Lower lobe of right lung (tissue), 2 donors: ENCODE measurements at regions not wholly inside any gene's neighbourhood (a gene's known extent, or its start where the extent isn't known, plus 50 kb on each side); places are given as distances from the start of the nearest gene placed in this dataset.

Experiments
- ATAC-seq, 2 donors: fragments of 200-7000 bp; cut with Tn5 transposase; one replicate each; pipeline ENCODE4 v1.9.1; 2020 to 2022; ENCODE audit warnings: mild to moderate bottlenecking in 2 of 2, moderate library complexity in 2 of 2
- DNase-seq: peaks from one replicate; pipeline ENCODE4 v3.0.0-alpha.2; 2020
- H3K27ac ChIP-seq: fragments of 200-600 bp; one replicate; pipeline ENCODE4 v1.8.0; 2022
- H3K27me3 ChIP-seq: fragments of 200-600 bp; one replicate; pipeline ENCODE4 v1.8.0; 2022; ENCODE audit warnings: low read depth
- H3K36me3 ChIP-seq: fragments of 200-600 bp; one replicate; pipeline ENCODE4 v1.8.0; 2022; ENCODE audit warnings: mild to moderate bottlenecking
- H3K4me1 ChIP-seq: fragments of 200-600 bp; one replicate; pipeline ENCODE4 v1.8.0; 2022
- H3K4me3 ChIP-seq: fragments of 200-600 bp; one replicate; pipeline ENCODE4 v1.8.0; 2022; ENCODE audit warnings: mild to moderate bottlenecking
- H3K9me3 ChIP-seq: fragments of 200-600 bp; one replicate; pipeline ENCODE4 v1.8.0; 2022
- intact Hi-C: fragments of 100-400 bp; cut with DNase I; formaldehyde crosslinking; loops from one replicate; pipeline ENCODE4 v1.11.0; 2022
- TF ChIP-seq, protein P1 (sequence below): fragments of 200-600 bp; IDR thresholded peaks from one replicate; pipeline ENCODE4 v1.8.0; 2022; ENCODE audit warnings: antibody characterized with exemption, mild to moderate bottlenecking
- donor health status: DM: no; HTN: yes; CAD: no; lungs with severe emphysema.

DNA sequence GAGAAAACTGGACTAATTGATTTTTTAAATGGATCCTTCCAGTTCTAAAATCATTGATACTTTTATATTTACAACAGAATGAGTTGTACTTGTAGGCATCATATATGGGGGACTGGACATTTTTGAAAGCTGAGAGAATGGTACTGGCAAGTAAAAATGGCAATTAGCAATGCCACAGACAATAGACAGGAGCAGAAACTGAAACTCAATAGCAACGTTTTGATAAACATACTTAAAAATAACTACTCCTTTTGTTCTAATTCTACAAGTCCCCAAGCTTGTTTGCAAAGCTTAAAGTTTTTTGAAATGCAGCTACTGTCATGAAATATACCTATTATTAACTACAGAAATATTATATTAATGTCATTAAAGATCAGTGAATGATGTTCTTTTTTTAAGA, 52.8 kb upstream of the FBXL7 start:
- Histone ChIP-seq H3K27ac (no peak overlapping the region), H3K27me3 (no peaks in the 10 kb centered on the region), H3K4me3 (no peak overlapping the region), H3K9me3 (no peaks in the 10 kb centered on the region), H3K4me1 (no peaks in the 10 kb centered on the region), H3K36me3 (no peaks in the 10 kb centered on the region)
- TF ChIP-seq, protein P1, sequence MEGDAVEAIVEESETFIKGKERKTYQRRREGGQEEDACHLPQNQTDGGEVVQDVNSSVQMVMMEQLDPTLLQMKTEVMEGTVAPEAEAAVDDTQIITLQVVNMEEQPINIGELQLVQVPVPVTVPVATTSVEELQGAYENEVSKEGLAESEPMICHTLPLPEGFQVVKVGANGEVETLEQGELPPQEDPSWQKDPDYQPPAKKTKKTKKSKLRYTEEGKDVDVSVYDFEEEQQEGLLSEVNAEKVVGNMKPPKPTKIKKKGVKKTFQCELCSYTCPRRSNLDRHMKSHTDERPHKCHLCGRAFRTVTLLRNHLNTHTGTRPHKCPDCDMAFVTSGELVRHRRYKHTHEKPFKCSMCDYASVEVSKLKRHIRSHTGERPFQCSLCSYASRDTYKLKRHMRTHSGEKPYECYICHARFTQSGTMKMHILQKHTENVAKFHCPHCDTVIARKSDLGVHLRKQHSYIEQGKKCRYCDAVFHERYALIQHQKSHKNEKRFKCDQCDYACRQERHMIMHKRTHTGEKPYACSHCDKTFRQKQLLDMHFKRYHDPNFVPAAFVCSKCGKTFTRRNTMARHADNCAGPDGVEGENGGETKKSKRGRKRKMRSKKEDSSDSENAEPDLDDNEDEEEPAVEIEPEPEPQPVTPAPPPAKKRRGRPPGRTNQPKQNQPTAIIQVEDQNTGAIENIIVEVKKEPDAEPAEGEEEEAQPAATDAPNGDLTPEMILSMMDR: no peak
- DNase-seq (no peak), ATAC-seq (no peak)
- intact Hi-C loops: no loop called here

DNA sequence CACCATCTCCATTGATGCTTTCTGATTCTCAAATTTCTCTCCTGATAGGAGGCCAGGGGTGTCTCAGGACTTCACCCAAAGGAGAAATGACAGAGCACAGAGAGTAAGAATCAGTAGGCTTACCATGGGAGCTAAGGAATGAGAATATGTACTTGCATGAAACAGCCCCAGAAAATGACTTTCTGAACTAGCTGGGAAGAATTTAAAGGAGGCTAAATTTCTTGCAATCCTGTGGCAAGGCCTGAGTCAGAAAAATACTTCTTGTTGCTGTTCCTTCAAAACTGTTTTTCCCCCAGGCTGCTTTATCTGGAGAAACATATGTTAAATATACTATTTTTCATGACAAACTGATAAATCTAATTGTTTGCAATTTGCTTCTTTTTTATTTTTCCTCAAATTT, 53.4 kb upstream of the FBXL7 start:
- Histone ChIP-seq H3K27ac (no peak overlapping the region), H3K9me3 (no peaks in the 10 kb centered on the region), H3K4me3 (no peak overlapping the region), H3K27me3 (no peaks in the 10 kb centered on the region), H3K36me3 (no peaks in the 10 kb centered on the region), H3K4me1 (no peaks in the 10 kb centered on the region)
- no peak for DNase-seq
- intact Hi-C loops: no loop called here
- TF ChIP-seq, protein P1: no peak
- no peak for ATAC-seq

DNA sequence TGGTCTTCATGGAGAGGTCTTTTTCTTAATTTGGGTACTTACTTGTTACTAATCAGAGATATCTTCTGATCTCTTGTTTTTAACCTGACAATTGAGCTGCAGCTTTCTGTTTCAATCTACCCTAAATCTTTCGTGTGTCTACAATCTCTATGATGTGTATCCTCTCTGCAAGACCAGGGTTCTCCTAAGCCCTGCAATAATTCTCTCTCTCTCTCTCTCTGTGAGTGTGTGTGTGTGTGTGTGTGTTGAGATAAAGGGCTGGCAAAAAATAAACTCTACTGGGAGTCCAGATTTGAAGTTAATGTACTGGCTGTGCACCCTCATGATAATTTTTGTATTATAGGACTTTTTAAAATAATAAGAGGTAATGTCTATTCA, 57.8 kb upstream of the FBXL7 start:
- Histone ChIP-seq H3K36me3 (no peaks in the 10 kb centered on the region), H3K4me3 (no peak overlapping the region), H3K9me3 (no peaks in the 10 kb centered on the region), H3K27me3 (no peaks in the 10 kb centered on the region), H3K27ac (no peak overlapping the region), H3K4me1 (no peaks in the 10 kb centered on the region)
- ATAC-seq (no peak), DNase-seq (no peak)
- intact Hi-C loops: no loop called here
- TF ChIP-seq, protein P1: no peak

DNA sequence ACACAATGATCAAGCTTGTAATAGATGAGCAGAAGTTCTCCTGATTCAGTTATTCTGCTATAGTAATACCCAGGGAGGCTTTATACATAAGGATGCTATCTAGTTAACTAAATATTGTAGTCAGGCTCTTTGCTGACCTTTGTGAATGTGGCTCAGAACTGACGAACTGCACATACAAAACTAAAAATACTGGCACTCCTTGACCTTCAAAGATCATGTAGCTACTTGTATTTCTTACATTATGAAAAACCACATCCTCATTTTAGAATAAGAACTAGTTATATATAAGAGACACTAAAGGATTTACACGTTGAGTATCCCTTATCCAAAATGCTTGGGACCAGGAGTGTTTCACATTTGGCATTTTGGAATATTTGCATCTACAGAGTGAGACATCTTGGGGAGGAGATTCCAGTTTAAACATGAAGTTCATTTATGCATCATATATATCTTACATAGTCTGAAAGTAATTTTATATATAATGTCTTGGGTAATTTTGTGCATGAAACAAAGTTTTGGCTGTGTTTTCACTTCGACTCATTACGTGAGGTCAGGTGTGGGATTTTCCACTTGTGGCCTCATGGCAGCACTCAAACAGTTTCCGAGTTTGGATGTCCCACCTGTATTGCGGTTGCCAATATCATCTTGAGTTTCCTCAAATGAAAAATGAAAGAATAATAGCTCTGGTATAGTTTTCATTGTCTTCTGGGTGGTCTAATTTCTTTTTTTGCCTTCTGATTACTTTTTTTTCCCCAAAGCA, 58.4 kb upstream of the FBXL7 start:
- no peaks in the 10 kb centered on the region for H3K4me1 ChIP-seq
- TF ChIP-seq, protein P1: no peak
- DNase-seq: no peak
- ATAC-seq: no peak
- no peaks in the 10 kb centered on the region for H3K9me3 ChIP-seq
- no peak overlapping the region for H3K4me3 ChIP-seq
- H3K36me3 ChIP-seq: no peaks in the 10 kb centered on the region
- intact Hi-C loops: no loop called here
- no peaks in the 10 kb centered on the region for H3K27me3 ChIP-seq
- no peak overlapping the region for H3K27ac ChIP-seq

DNA sequence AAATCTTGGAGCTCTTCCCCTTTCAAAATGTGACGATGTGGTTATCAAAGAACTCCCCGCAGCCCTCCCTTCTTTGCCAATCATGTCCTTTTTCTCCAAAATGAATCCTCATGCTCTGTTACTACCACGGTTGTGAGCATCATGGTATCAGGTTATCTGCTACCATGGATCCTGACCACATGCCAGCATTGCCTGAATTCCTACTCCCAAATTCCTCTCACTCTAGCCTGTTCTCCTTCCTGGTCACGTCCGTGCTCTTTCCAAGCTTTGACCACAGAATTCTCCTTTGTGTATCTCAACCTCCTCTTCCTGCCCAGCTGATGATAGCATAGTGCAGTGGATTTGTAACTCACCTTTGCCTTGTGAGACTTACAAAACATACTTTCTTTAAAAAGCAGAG, 59.5 kb upstream of the FBXL7 start:
- TF ChIP-seq, protein P1: no peak
- H3K27ac ChIP-seq: no peak overlapping the region
- no peaks in the 10 kb centered on the region for H3K9me3 ChIP-seq
- no peaks in the 10 kb centered on the region for H3K36me3 ChIP-seq
- intact Hi-C loops: no loop called here
- DNase-seq: no peak
- no peaks in the 10 kb centered on the region for H3K4me1 ChIP-seq
- no peaks in the 10 kb centered on the region for H3K27me3 ChIP-seq
- no peak overlapping the region for H3K4me3 ChIP-seq
- no peak for ATAC-seq
